ENCODE measurements at regions not wholly inside any gene's neighbourhood (a gene's known extent, or its start where the extent isn't known, plus 50 kb on each side); places are given as distances from the start of the nearest gene placed in this dataset.

- no peak overlapping the region for H3K4me3 ChIP-seq (ENCODE audit: low read length in 2 of 2)
- H3K9me3 ChIP-seq (ENCODE audit: control insufficient read depth in 1 of 2, low read length in 2 of 2), result no peaks in the 10 kb centered on the region
- H3K27me3 ChIP-seq (ENCODE audit: insufficient read depth, low read length), result no peaks in the 10 kb centered on the region
- no peaks in the 10 kb centered on the region for H3K27me3 Mint-ChIP-seq
- H3K27ac ChIP-seq (ENCODE audit: low read depth, low read length), result no peak overlapping the region
- no peaks in the 10 kb centered on the region for H3K4me1 ChIP-seq (ENCODE audit: insufficient read depth, low read length)
- no peak for DNase-seq
- no peak overlapping the region for H3K27ac Mint-ChIP-seq
- POLR2A ChIA-PET (ENCODE audit: partially characterized antibody), result no interaction called here
- H3K36me3 ChIP-seq (ENCODE audit: insufficient read depth, low read length), result no peaks in the 10 kb centered on the region
- H3K4me3 Mint-ChIP-seq, result no peak overlapping the region
- intact Hi-C loops (cut with micrococcal nuclease), result no loop called here
- H3K36me3 Mint-ChIP-seq, result no peaks in the 10 kb centered on the region
- H3K4me1 Mint-ChIP-seq, result no peaks in the 10 kb centered on the region
- CTCF ChIA-PET (ENCODE audit: partially characterized antibody), result no interaction called here
- H3K9me3 Mint-ChIP-seq, result peaks cover 0 to 17% (median 5%) of the 10 kb centered on the region in 8 donors
Observed at GRCh38 chr16:13397126-13397525, 495.7 kb downstream of the SHISA9 start.

- Histone ChIP-seq H3K4me1 (ENCODE audit: insufficient read depth, low read length) (no peaks in the 10 kb centered on the region), H3K36me3 (ENCODE audit: insufficient read depth, low read length) (no peaks in the 10 kb centered on the region), H3K9me3 (ENCODE audit: control insufficient read depth in 1 of 2, low read length in 2 of 2) (no peaks in the 10 kb centered on the region), H3K4me3 (ENCODE audit: low read length in 2 of 2) (no peak overlapping the region), H3K27ac (ENCODE audit: low read depth, low read length) (no peak overlapping the region), H3K27me3 (ENCODE audit: insufficient read depth, low read length) (no peaks in the 10 kb centered on the region)
- Mint-ChIP-seq H3K36me3 (no peaks in the 10 kb centered on the region), H3K27me3 (no peaks in the 10 kb centered on the region), H3K4me3 (no peak overlapping the region), H3K4me1 (no peaks in the 10 kb centered on the region), H3K27ac (no peak overlapping the region), H3K9me3 (peaks cover 2 to 17% (median 5%) of the 10 kb centered on the region in 8 donors)
- intact Hi-C loops (cut with micrococcal nuclease), result no loop called here
- ChIA-PET CTCF (ENCODE audit: partially characterized antibody) (no interaction called here), POLR2A (ENCODE audit: partially characterized antibody) (no interaction called here)
- DNase-seq, result no peak
Observed at GRCh38 chr16:13401641-13402040, 500.2 kb downstream of the SHISA9 start.

- H3K27me3 ChIP-seq (ENCODE audit: insufficient read depth, low read length), result no peaks in the 10 kb centered on the region
- H3K36me3 ChIP-seq (ENCODE audit: insufficient read depth, low read length), result no peaks in the 10 kb centered on the region
- no peak overlapping the region for H3K27ac ChIP-seq (ENCODE audit: low read depth, low read length)
- H3K4me3 Mint-ChIP-seq, result no peak overlapping the region
- H3K36me3 Mint-ChIP-seq, result no peaks in the 10 kb centered on the region
- H3K4me1 Mint-ChIP-seq, result no peaks in the 10 kb centered on the region
- ChIA-PET CTCF (ENCODE audit: partially characterized antibody) (no interaction called here), POLR2A (ENCODE audit: partially characterized antibody) (no interaction called here)
- no peaks in the 10 kb centered on the region for H3K27me3 Mint-ChIP-seq
- no peak overlapping the region for H3K4me3 ChIP-seq (ENCODE audit: low read length in 2 of 2)
- H3K9me3 Mint-ChIP-seq, result peaks cover 0 to 16% (median 5%) of the 10 kb centered on the region in 8 donors
- no peak for DNase-seq
- no peaks in the 10 kb centered on the region for H3K4me1 ChIP-seq (ENCODE audit: insufficient read depth, low read length)
- intact Hi-C loops (cut with micrococcal nuclease), result no loop called here
- no peaks in the 10 kb centered on the region for H3K9me3 ChIP-seq (ENCODE audit: control insufficient read depth in 1 of 2, low read length in 2 of 2)
- H3K27ac Mint-ChIP-seq, result no peak overlapping the region
Observed at GRCh38 chr16:13402601-13403000, 501.2 kb downstream of the SHISA9 start.

- no peaks in the 10 kb centered on the region for H3K36me3 ChIP-seq (ENCODE audit: insufficient read depth, low read length)
- no peaks in the 10 kb centered on the region for H3K27me3 Mint-ChIP-seq
Observed at GRCh38 chr16:13403326-13403725, 501.9 kb downstream of the SHISA9 start.

GRCh38 chr16:13414154-13414553, 505.8 kb upstream of the ERCC4 start:
- H3K27ac ChIP-seq (ENCODE audit: low read depth, low read length), result no peak overlapping the region
- no peak overlapping the region for H3K4me3 ChIP-seq (ENCODE audit: low read length in 2 of 2)
- no peaks in the 10 kb centered on the region for H3K27me3 ChIP-seq (ENCODE audit: insufficient read depth, low read length)
- DNase-seq, result no peak
- no peaks in the 10 kb centered on the region for H3K36me3 ChIP-seq (ENCODE audit: insufficient read depth, low read length)
- CTCF ChIA-PET (ENCODE audit: partially characterized antibody), result no interaction called here
- H3K9me3 Mint-ChIP-seq, result peaks cover 2 to 9% (median 7%) of the 10 kb centered on the region in 8 donors
- H3K36me3 Mint-ChIP-seq, result no peaks in the 10 kb centered on the region
- no peaks in the 10 kb centered on the region for H3K9me3 ChIP-seq (ENCODE audit: control insufficient read depth in 1 of 2, low read length in 2 of 2)
- H3K4me3 Mint-ChIP-seq, result no peak overlapping the region
- intact Hi-C loops (cut with micrococcal nuclease), result no loop called here
- POLR2A ChIA-PET (ENCODE audit: partially characterized antibody), result no interaction called here
- no peaks in the 10 kb centered on the region for H3K4me1 ChIP-seq (ENCODE audit: insufficient read depth, low read length)
- peaks cover 0 to 1% of the 10 kb centered on the region in 2 donors for H3K27me3 Mint-ChIP-seq
- H3K27ac Mint-ChIP-seq, result no peak overlapping the region
- no peaks in the 10 kb centered on the region for H3K4me1 Mint-ChIP-seq

More at GRCh38 chr16:13403326-13403725, 501.9 kb downstream of the SHISA9 start:
- CTCF ChIA-PET (ENCODE audit: partially characterized antibody), result no interaction called here
- no peaks in the 10 kb centered on the region for H3K36me3 Mint-ChIP-seq
- no peaks in the 10 kb centered on the region for H3K27me3 ChIP-seq (ENCODE audit: insufficient read depth, low read length)
- H3K4me3 Mint-ChIP-seq, result no peak overlapping the region
- intact Hi-C loops (cut with micrococcal nuclease), result no loop called here
- H3K9me3 ChIP-seq (ENCODE audit: control insufficient read depth in 1 of 2, low read length in 2 of 2), result no peaks in the 10 kb centered on the region
- POLR2A ChIA-PET (ENCODE audit: partially characterized antibody), result no interaction called here
- no peak overlapping the region for H3K27ac Mint-ChIP-seq
- DNase-seq, result no peak
- H3K4me3 ChIP-seq (ENCODE audit: low read length in 2 of 2), result no peak overlapping the region
- no peaks in the 10 kb centered on the region for H3K4me1 ChIP-seq (ENCODE audit: insufficient read depth, low read length)
- peaks cover 0 to 14% (median 5%) of the 10 kb centered on the region in 8 donors for H3K9me3 Mint-ChIP-seq
- H3K27ac ChIP-seq (ENCODE audit: low read depth, low read length), result no peak overlapping the region
- H3K4me1 Mint-ChIP-seq, result no peaks in the 10 kb centered on the region

- no peak for DNase-seq
- no peaks in the 10 kb centered on the region for H3K27me3 Mint-ChIP-seq
- CTCF ChIA-PET (ENCODE audit: partially characterized antibody), result no interaction called here
Observed at GRCh38 chr16:13419589-13419988, 500.4 kb upstream of the ERCC4 start.

GRCh38 chr16:13421726-13422125, 498.2 kb upstream of the ERCC4 start:
- no peaks in the 10 kb centered on the region for H3K4me1 Mint-ChIP-seq
- no peak overlapping the region for H3K27ac ChIP-seq (ENCODE audit: low read depth, low read length)
- DNase-seq, result no peak
- intact Hi-C loops (cut with micrococcal nuclease), result no loop called here
- H3K9me3 ChIP-seq (ENCODE audit: control insufficient read depth in 1 of 2, low read length in 2 of 2), result no peaks in the 10 kb centered on the region
- H3K27me3 Mint-ChIP-seq, result no peaks in the 10 kb centered on the region
- CTCF ChIA-PET (ENCODE audit: partially characterized antibody), result no interaction called here
- H3K27ac Mint-ChIP-seq, result no peak overlapping the region
- no peaks in the 10 kb centered on the region for H3K36me3 ChIP-seq (ENCODE audit: insufficient read depth, low read length)
- H3K4me3 ChIP-seq (ENCODE audit: low read length in 2 of 2), result no peak overlapping the region
- H3K36me3 Mint-ChIP-seq, result no peaks in the 10 kb centered on the region
- POLR2A ChIA-PET (ENCODE audit: partially characterized antibody), result no interaction called here
- H3K4me3 Mint-ChIP-seq, result no peak overlapping the region
- no peaks in the 10 kb centered on the region for H3K4me1 ChIP-seq (ENCODE audit: insufficient read depth, low read length)
- no peaks in the 10 kb centered on the region for H3K27me3 ChIP-seq (ENCODE audit: insufficient read depth, low read length)
- peaks cover 0 to 14% (median 0%) of the 10 kb centered on the region in 8 donors for H3K9me3 Mint-ChIP-seq

More at GRCh38 chr16:13419589-13419988, 500.4 kb upstream of the ERCC4 start:
- Mint-ChIP-seq H3K4me3 (no peak overlapping the region), H3K36me3 (no peaks in the 10 kb centered on the region), H3K27ac (no peak overlapping the region), H3K9me3 (peaks cover 0 to 10% (median 4%) of the 10 kb centered on the region in 8 donors), H3K4me1 (no peaks in the 10 kb centered on the region)
- no peak overlapping the region for H3K4me3 ChIP-seq (ENCODE audit: low read length in 2 of 2)
- H3K27me3 ChIP-seq (ENCODE audit: insufficient read depth, low read length), result no peaks in the 10 kb centered on the region
- POLR2A ChIA-PET (ENCODE audit: partially characterized antibody), result no interaction called here
- no peaks in the 10 kb centered on the region for H3K4me1 ChIP-seq (ENCODE audit: insufficient read depth, low read length)
- H3K36me3 ChIP-seq (ENCODE audit: insufficient read depth, low read length), result no peaks in the 10 kb centered on the region
- intact Hi-C loops (cut with micrococcal nuclease), result no loop called here
- no peak overlapping the region for H3K27ac ChIP-seq (ENCODE audit: low read depth, low read length)
- H3K9me3 ChIP-seq (ENCODE audit: control insufficient read depth in 1 of 2, low read length in 2 of 2), result no peaks in the 10 kb centered on the region

- Mint-ChIP-seq H3K27ac (no peak overlapping the region), H3K4me1 (no peaks in the 10 kb centered on the region), H3K9me3 (peaks cover 0 to 19% (median 2%) of the 10 kb centered on the region in 8 donors), H3K36me3 (no peaks in the 10 kb centered on the region), H3K27me3 (no peaks in the 10 kb centered on the region), H3K4me3 (no peak overlapping the region)
- POLR2A ChIA-PET (ENCODE audit: partially characterized antibody), result no interaction called here
- H3K27me3 ChIP-seq (ENCODE audit: insufficient read depth, low read length), result no peaks in the 10 kb centered on the region
- no peaks in the 10 kb centered on the region for H3K9me3 ChIP-seq (ENCODE audit: control insufficient read depth in 1 of 2, low read length in 2 of 2)
- no peak for DNase-seq
- CTCF ChIA-PET (ENCODE audit: partially characterized antibody), result no interaction called here
- H3K27ac ChIP-seq (ENCODE audit: low read depth, low read length), result no peak overlapping the region
- no peak overlapping the region for H3K4me3 ChIP-seq (ENCODE audit: low read length in 2 of 2)
- intact Hi-C loops (cut with micrococcal nuclease), result no loop called here
- H3K36me3 ChIP-seq (ENCODE audit: insufficient read depth, low read length), result no peaks in the 10 kb centered on the region
- H3K4me1 ChIP-seq (ENCODE audit: insufficient read depth, low read length), result no peaks in the 10 kb centered on the region
Observed at GRCh38 chr16:13425836-13426235, 494.1 kb upstream of the ERCC4 start.
